ENCODE measurements at regions not wholly inside any gene's neighbourhood (a gene's known extent, or its start where the extent isn't known, plus 50 kb on each side); places are given as distances from the start of the nearest gene placed in this dataset.

- BruUV-seq (replicated peaks) = no TSS peak
- ATAC-seq = no peak
- intact Hi-C loops (cut with micrococcal nuclease) = no loop called here
- Histone ChIP-seq H3K79me2 (ENCODE audit: insufficient read depth, low read length) (no peaks in the 10 kb centered on the region), H3K9me2 (ENCODE audit: insufficient read depth) (no peaks in the 10 kb centered on the region), H4K20me1 (ENCODE audit: insufficient read depth) (no peaks in the 10 kb centered on the region), H3K27ac (ENCODE audit: low read depth, low read length) (no peak overlapping the region), H3K9me3 (ENCODE audit: control insufficient read depth in 1 of 2, insufficient read depth in 1 of 2, low read depth in 1 of 2, low read length in 2 of 2) (no peaks in the 10 kb centered on the region; a peak in 1 of 4 replicates), H3K27me3 (ENCODE audit: insufficient read depth, low read length) (no peaks in the 10 kb centered on the region), H3K9ac (ENCODE audit: low read length) (no peak overlapping the region), H3K4me1 (ENCODE audit: control insufficient read depth in 1 of 2, insufficient read depth in 2 of 2, low read length in 2 of 2) (no peaks in the 10 kb centered on the region), H3K36me3 (ENCODE audit: control insufficient read depth in 1 of 2, insufficient read depth in 2 of 2, low read length in 2 of 2) (no peaks in the 10 kb centered on the region), H3K4me2 (ENCODE audit: low read length) (no peak overlapping the region), H3K4me3 (replicated peaks in 1 of 2; ENCODE audit: low read depth in 1 of 2, low read length in 2 of 2) (no peak overlapping the region), H2AFZ (ENCODE audit: low read depth, low read length, poor library complexity, severe bottlenecking) (no peak overlapping the region)
- DNase-seq (ENCODE audit: low read depth, low spot score) = no peak
- ChIA-PET RAD21 (ENCODE audit: low non-redundant PET in 1 of 2, low total read pairs in 2 of 2, uncharacterized antibody in 2 of 2, unreplicated experiment in 2 of 2) (no interaction called here), CTCF (no interaction called here), POLR2A (no interaction called here)
- TF ChIP-seq MAX (IDR thresholded peaks at IDR 0.05) = no peak
- TF ChIP-seq EZH2phosphoT487 (IDR thresholded peaks at IDR 0.05; ENCODE audit: borderline replicate concordance) = no peak
- no peak for TF ChIP-seq ZBTB33 (IDR thresholded peaks at IDR 0.05; ENCODE audit: extremely low read depth, insufficient replicate concordance, low read length)
- no peak for TF ChIP-seq POLR2A (IDR thresholded peaks at IDR 0.05; ENCODE audit: borderline replicate concordance, extremely low read depth, insufficient read depth, insufficient read length)
- TF ChIP-seq ELF1 (IDR thresholded peaks at IDR 0.05; ENCODE audit: borderline replicate concordance, low read depth) = no peak
- TF ChIP-seq EZH2 (IDR thresholded peaks at IDR 0.05) = no peak
- no peak for TF ChIP-seq FOSL1 (IDR thresholded peaks at IDR 0.05; ENCODE audit: low read depth)
- TF ChIP-seq SP1 (IDR thresholded peaks at IDR 0.05; ENCODE audit: low read depth) = no peak
- TF ChIP-seq CBX3 (IDR thresholded peaks at IDR 0.05; ENCODE audit: low read depth) = no peak
- TF ChIP-seq CTCF (IDR thresholded peaks at IDR 0.05 in 2 of 3, conservative IDR thresholded peaks at IDR 0.05 in 1 of 3; ENCODE audit: borderline replicate concordance in 1 of 3, insufficient read depth in 1 of 3, low read depth in 2 of 3, low read length in 2 of 3) = no peak
- TF ChIP-seq RAD21 (IDR thresholded peaks at IDR 0.05; ENCODE audit: low read depth) = no peak
- no peak for TF ChIP-seq JUND (IDR thresholded peaks at IDR 0.05)
- TF ChIP-seq CEBPB (IDR thresholded peaks at IDR 0.05; ENCODE audit: low read depth) = no peak
- TF ChIP-seq EGR1 (IDR thresholded peaks at IDR 0.05; ENCODE audit: low read depth) = no peak
Observed at GRCh38 chr11:70695086-70695960, 297.0 kb downstream of the CTTN start.
